Activated naive CD4-positive, alpha-beta T cell treated with anti-CD3 and anti-CD28 coated beads, Interleukin-2, amount 50 U/mL, for 16 hours (primary cell): ENCODE measurements at regions not wholly inside any gene's neighbourhood (a gene's known extent, or its start where the extent isn't known, plus 50 kb on each side); places are given as distances from the start of the nearest gene placed in this dataset.
"Not testable (repeated sequence)": the region's sequence is repeated elsewhere in the genome, so short reads cannot be mapped to it uniquely, and the experiment has no call there.

Experiments
- DNase-seq: peaks from one replicate; pipeline ENCODE4 v3.0.0-alpha.2; 2020

GRCh38 chr1:29682919-29683295, 446.6 kb downstream of the PTPRU start:
- no peak for DNase-seq

GRCh38 chr1:29682171-29682918, 446.0 kb downstream of the PTPRU start:
- no peak for DNase-seq

GRCh38 chr1:29681416-29681815, 445.1 kb downstream of the PTPRU start:
- DNase-seq: not testable (repeated sequence)

- DNase-seq: no peak
Measured at GRCh38 chr1:29679828-29680558, 443.7 kb downstream of the PTPRU start.

GRCh38 chr1:29679316-29679715, 443.0 kb downstream of the PTPRU start:
- DNase-seq: no peak

GRCh38 chr1:29677028-29678024, 441.0 kb downstream of the PTPRU start:
- no peak for DNase-seq

GRCh38 chr1:29676496-29676895, 440.2 kb downstream of the PTPRU start:
- no peak for DNase-seq

GRCh38 chr1:29675481-29676263, 439.4 kb downstream of the PTPRU start:
- DNase-seq: no peak

GRCh38 chr1:29674627-29675326, 438.5 kb downstream of the PTPRU start:
- DNase-seq: no peak

GRCh38 chr1:29673669-29674626, 437.6 kb downstream of the PTPRU start:
- no peak for DNase-seq

- DNase-seq: no peak
Measured at GRCh38 chr1:29673228-29673500, 436.8 kb downstream of the PTPRU start.

- DNase-seq: no peak
Measured at GRCh38 chr1:29672416-29673227, 436.3 kb downstream of the PTPRU start.

- DNase-seq: no peak
Measured at GRCh38 chr1:29671446-29672356, 435.4 kb downstream of the PTPRU start.

- no peak for DNase-seq
Measured at GRCh38 chr1:29670752-29671151, 434.4 kb downstream of the PTPRU start.

- no peak for DNase-seq
Measured at GRCh38 chr1:29669912-29670311, 433.6 kb downstream of the PTPRU start.

- no peak for DNase-seq
Measured at GRCh38 chr1:29669158-29669871, 433.0 kb downstream of the PTPRU start.

GRCh38 chr1:29668551-29669157, 432.3 kb downstream of the PTPRU start:
- no peak for DNase-seq

- DNase-seq: no peak
Measured at GRCh38 chr1:29667951-29668350, 431.6 kb downstream of the PTPRU start.
